SK-N-SH (cell line): ENCODE measurements at regions not wholly inside any gene's neighbourhood (a gene's known extent, or its start where the extent isn't known, plus 50 kb on each side); places are given as distances from the start of the nearest gene placed in this dataset.

ENCODE experiments used
- CTCF ChIA-PET: fragments of 300-600, 350-600 bp; formaldehyde crosslinking; extraction: SDS; loops from one replicate; lab custom pipeline; 2021; lab: Yijun Ruan, JAX
- POLR2A ChIA-PET: fragments of 350-600 bp; sonication (Branson Sonifier 250); formaldehyde crosslinking; extraction: SDS; loops from one replicate; lab custom pipeline; 2020; ENCODE audit warnings: antibody characterized with exemption, inconsistent platforms; lab: Yijun Ruan, JAX
- DNase-seq: peaks from one replicate; pipeline ENCODE4 v3.0.0; 2012
- H2AFZ ChIP-seq: fragments of 200-600 bp; sonication (generic); 2 replicates; pipeline ENCODE4 v1.8.1; 2016; ENCODE audit warnings: antibody characterized with exemption, mild to moderate bottlenecking, low read depth
- H3F3A ChIP-seq: fragments of 200-600 bp; sonication (generic); replicated peaks from 2 replicates; pipeline ENCODE3; 2016; ENCODE audit warnings: antibody characterized with exemption, mild to moderate bottlenecking; ENCODE audit not compliant: insufficient read depth
- H3K27ac ChIP-seq, 2 experiments: fragments of 200-500 bp in 1 of 2; fragments of 200-600 bp in 1 of 2; sonication (Bioruptor generic) in 1 of 2; sonication (generic), shearing (Covaris generic) in 1 of 2; 2 replicates each; pipeline versions ENCODE4 v1.5.1 to v1.6.1; 2014 to 2016; ENCODE audit warnings: low read depth in 2 of 2, inconsistent platforms in 1 of 2, low read length in 1 of 2, mild to moderate bottlenecking in 1 of 2, mixed read lengths in 1 of 2
- H3K27me3 ChIP-seq: fragments of 200-600 bp; sonication (generic), shearing (Covaris generic); 2 replicates; pipeline ENCODE4 v1.6.1; 2016; ENCODE audit warnings: mixed run types; ENCODE audit not compliant: insufficient read depth
- H3K36me3 ChIP-seq, 2 experiments: fragments of 200-500 bp in 1 of 2; fragments of 200-600 bp in 1 of 2; sonication (Bioruptor generic) in 1 of 2; sonication (generic) in 1 of 2; replicated peaks in 1 of 2; 2 replicates each; pipeline versions ENCODE3 to v1.5.1; 2014 to 2016; ENCODE audit warnings: low read length in 1 of 2, mild to moderate bottlenecking in 1 of 2; ENCODE audit not compliant: insufficient read depth in 2 of 2, control insufficient read depth in 1 of 2
- H3K4me1 ChIP-seq, 2 experiments: fragments of 200-500 bp in 1 of 2; fragments of 200-600 bp in 1 of 2; sonication (Bioruptor generic) in 1 of 2; sonication (generic), shearing (Covaris generic) in 1 of 2; 2 replicates each; pipeline versions ENCODE4 v1.5.1 to v1.6.1; 2014 to 2016; ENCODE audit warnings: low read depth in 1 of 2, low read length in 1 of 2, mixed run types in 1 of 2; ENCODE audit not compliant: insufficient read depth in 2 of 2, control insufficient read depth in 1 of 2
- H3K4me2 ChIP-seq: fragments of 200-600 bp; sonication (generic), shearing (Covaris generic); 2 replicates; pipeline ENCODE4 v1.6.1; 2017; ENCODE audit warnings: mixed run types
- H3K4me3 ChIP-seq, 2 experiments: fragments of 200-500 bp in 1 of 2; fragments of 200-600 bp in 1 of 2; sonication (Bioruptor generic) in 1 of 2; sonication (generic), shearing (Covaris generic) in 1 of 2; 2 replicates each; pipeline versions ENCODE4 v1.5.1 to v1.8.1; 2014 to 2016; ENCODE audit warnings: low read depth in 2 of 2, inconsistent platforms in 1 of 2, low read length in 1 of 2, mild to moderate bottlenecking in 1 of 2, mixed read lengths in 1 of 2, moderate library complexity in 1 of 2
- H3K79me2 ChIP-seq: fragments of 200-600 bp; sonication (generic); 2 replicates; pipeline ENCODE4 v1.8.1; 2017; ENCODE audit warnings: mild to moderate bottlenecking; ENCODE audit not compliant: insufficient read depth
- H3K9ac ChIP-seq: fragments of 200-600 bp; sonication (generic); 2 replicates; pipeline ENCODE4 v1.6.1; 2017; ENCODE audit warnings: mixed run types
- H3K9me2 ChIP-seq: fragments of 200-600 bp; sonication (generic); 2 replicates; pipeline ENCODE4 v1.6.1; 2017; ENCODE audit warnings: mixed run types
- H3K9me3 ChIP-seq: fragments of 200-600 bp; sonication (generic); 2 replicates; pipeline ENCODE4 v1.6.1; 2017; ENCODE audit warnings: mixed run types, mild to moderate bottlenecking, moderate library complexity
- H4K20me1 ChIP-seq: fragments of 200-600 bp; sonication (generic); 2 replicates; pipeline ENCODE4 v1.6.1; 2017; ENCODE audit warnings: mild to moderate bottlenecking, mixed run types; ENCODE audit not compliant: insufficient read depth
- CHD2 ChIP-seq: fragments of 150-350 bp; IDR thresholded peaks from 2 replicates; pipeline ENCODE4 v1.6.1; 2018; ENCODE audit warnings: low read length; ENCODE audit not compliant: partially characterized antibody
- ELF1 ChIP-seq: IDR thresholded peaks from 2 replicates; pipeline ENCODE4 v1.4.0; 2012
- FOSL2 ChIP-seq: IDR thresholded peaks from 2 replicates; pipeline ENCODE4 v1.4.0; 2012; ENCODE audit warnings: low read depth, mild to moderate bottlenecking, moderate library complexity, borderline replicate concordance
- FOXJ3 ChIP-seq: sonication (generic); formaldehyde crosslinking; IDR thresholded peaks from 2 replicates; pipeline ENCODE4 v1.5.1; 2020; ENCODE audit warnings: mild to moderate bottlenecking, missing genetic modification reagents
- GABPA ChIP-seq: IDR thresholded peaks from 2 replicates; pipeline ENCODE4 v1.4.0; 2012; ENCODE audit warnings: low read depth, mild to moderate bottlenecking
- NRF1 ChIP-seq: IDR thresholded peaks from 2 replicates; pipeline ENCODE4 v1.6.1; 2012; ENCODE audit warnings: low read depth, mild to moderate bottlenecking, low read length
- POLR2AphosphoS5 ChIP-seq: IDR thresholded peaks from 2 replicates; pipeline ENCODE4 v1.6.1; 2012; ENCODE audit warnings: low read depth, low read length
- RFX5 ChIP-seq: IDR thresholded peaks from 2 replicates; pipeline ENCODE4 v1.6.1; 2012; ENCODE audit warnings: mild to moderate bottlenecking, improper control_type of control experiment, low read length
- SIN3A ChIP-seq: IDR thresholded peaks from 2 replicates; pipeline ENCODE4 v1.6.1; 2012; ENCODE audit warnings: low read depth, mild to moderate bottlenecking, low read length, moderate library complexity, borderline replicate concordance
- SMC3 ChIP-seq: IDR thresholded peaks from 2 replicates; pipeline ENCODE4 v1.6.1; 2012; ENCODE audit warnings: low read depth, low read length, improper control_type of control experiment
- TCF12 ChIP-seq: IDR thresholded peaks from 2 replicates; pipeline ENCODE4 v1.4.0; 2012
- YY1 ChIP-seq: IDR thresholded peaks from 2 replicates; pipeline ENCODE4 v1.4.0; 2012; ENCODE audit warnings: low read depth, mild to moderate bottlenecking
- WGBS: methylation state at CpG from one replicate; pipeline ENCODE4 v1.1.6; 2017; ENCODE audit warnings: low lambda C conversion rate; 5-methylcytosine and 5-hydroxymethylcytosine counted together
- TF ChIP-seq, protein P1 (sequence below): fragments of 150-350 bp; IDR thresholded peaks from 2 replicates; pipeline ENCODE4 v1.6.1; 2017; ENCODE audit warnings: antibody characterized with exemption, low read length, low read depth, borderline replicate concordance
- TF ChIP-seq, protein P2 (sequence below): IDR thresholded peaks from 2 replicates; pipeline ENCODE4 v1.6.1; 2012; ENCODE audit warnings: mild to moderate bottlenecking, low read depth, low read length, moderate library complexity
- TF ChIP-seq, protein P3 (sequence below): fragments of 150-350 bp; IDR thresholded peaks from 2 replicates; pipeline ENCODE4 v1.6.1; 2016; ENCODE audit warnings: mild to moderate bottlenecking, low read depth, low read length
- TF ChIP-seq, protein P4 (sequence below): IDR thresholded peaks from 2 replicates; pipeline ENCODE4 v1.4.0; 2012; ENCODE audit warnings: low read depth, borderline replicate concordance
- TF ChIP-seq, protein P5 (sequence below): fragments of 200-600 bp; sonication (generic); IDR thresholded peaks from 2 replicates; pipeline ENCODE4 v1.6.1; 2017; ENCODE audit warnings: antibody characterized with exemption, mild to moderate bottlenecking, moderate library complexity
- TF ChIP-seq, protein P6 (sequence below): IDR thresholded peaks from 2 replicates; pipeline ENCODE4; 2012

DNA sequence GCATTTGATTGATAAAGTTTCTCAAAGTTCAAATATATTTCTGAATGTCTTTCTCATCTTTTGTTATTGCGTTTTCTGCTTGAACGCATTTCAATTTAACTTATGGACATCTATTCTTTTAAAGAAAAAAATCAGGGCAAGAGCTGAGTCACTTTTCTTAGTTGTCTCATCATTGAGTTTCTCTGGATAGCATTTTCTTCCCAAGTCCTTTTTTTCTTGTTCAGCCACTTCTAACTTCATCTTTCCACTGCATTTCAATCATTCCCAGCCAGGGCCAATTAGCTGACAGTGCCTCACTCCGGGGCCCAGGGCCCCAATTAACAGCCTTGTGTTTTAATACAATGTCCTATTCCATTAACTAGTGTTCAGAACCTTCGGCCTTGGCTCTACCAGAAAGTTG is 216.3 kb downstream of the B3GLCT start:
- Histone ChIP-seq H3K79me2 (no peaks in the 10 kb centered on the region), H2AFZ (no peak overlapping the region), H3K4me1 (no peaks in the 10 kb centered on the region), H3K4me3 (no peak overlapping the region), H4K20me1 (no peaks in the 10 kb centered on the region), H3K9me2 (no peaks in the 10 kb centered on the region), H3K9me3 (no peaks in the 10 kb centered on the region), H3K4me2 (no peak overlapping the region), H3K36me3 (no peaks in the 10 kb centered on the region), H3K9ac (no peak overlapping the region), H3K27ac (no peak overlapping the region), H3F3A (no peaks in the 10 kb centered on the region), H3K27me3 (peaks cover 2% of the 10 kb centered on the region; the same call in 1 of the 2 replicates)
- ChIA-PET CTCF (interaction anchor here (1.4 to 8.8 kb wide), 3 partner anchors 8 to 215 kb away, joined by 3 to 53 read pairs (median 18); no protein-coding TSS in a partner anchor), POLR2A (no interaction called here)
- TF ChIP-seq TCF12 = no peak
- TF ChIP-seq, protein P1, sequence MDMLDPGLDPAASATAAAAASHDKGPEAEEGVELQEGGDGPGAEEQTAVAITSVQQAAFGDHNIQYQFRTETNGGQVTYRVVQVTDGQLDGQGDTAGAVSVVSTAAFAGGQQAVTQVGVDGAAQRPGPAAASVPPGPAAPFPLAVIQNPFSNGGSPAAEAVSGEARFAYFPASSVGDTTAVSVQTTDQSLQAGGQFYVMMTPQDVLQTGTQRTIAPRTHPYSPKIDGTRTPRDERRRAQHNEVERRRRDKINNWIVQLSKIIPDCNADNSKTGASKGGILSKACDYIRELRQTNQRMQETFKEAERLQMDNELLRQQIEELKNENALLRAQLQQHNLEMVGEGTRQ = no peak
- TF ChIP-seq FOSL2 = no peak
- no peak for TF ChIP-seq NRF1
- no peak for TF ChIP-seq POLR2AphosphoS5
- WGBS = 46% methylated on average over 4 of the region's 4 CpGs
- no peak for DNase-seq

DNA sequence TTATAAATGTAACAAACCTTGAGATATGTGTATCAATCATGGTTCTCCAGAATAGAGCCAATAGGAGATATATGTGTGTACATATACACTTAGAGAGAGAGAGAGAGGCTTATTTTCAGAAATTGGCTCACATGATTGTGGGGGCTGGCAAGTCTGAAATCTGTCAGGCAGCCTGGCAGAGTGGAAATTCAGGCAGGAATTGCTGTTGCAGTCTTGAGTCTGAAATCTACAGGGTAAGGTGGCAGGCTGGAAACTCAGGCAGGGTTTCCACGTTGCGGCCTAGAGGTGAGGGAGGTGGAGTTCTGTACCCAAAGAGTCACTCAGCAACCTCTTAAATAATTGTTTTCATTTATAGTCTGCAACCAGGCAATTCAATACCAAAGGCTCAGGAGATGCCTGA is 218.4 kb downstream of the B3GLCT start:
- DNase-seq = no peak
- Histone ChIP-seq H4K20me1 (no peaks in the 10 kb centered on the region), H3K9me3 (no peaks in the 10 kb centered on the region), H2AFZ (no peak overlapping the region), H3K9ac (no peak overlapping the region), H3K9me2 (no peaks in the 10 kb centered on the region), H3K79me2 (no peaks in the 10 kb centered on the region), H3K4me3 (no peak overlapping the region), H3K27ac (no peak overlapping the region), H3K36me3 (no peaks in the 10 kb centered on the region), H3K4me2 (no peak overlapping the region), H3K4me1 (no peaks in the 10 kb centered on the region), H3F3A (no peaks in the 10 kb centered on the region), H3K27me3 (no peaks in the 10 kb centered on the region; the same call in 1 of the 2 replicates)
- 79% methylated on average over 2 of the region's 2 CpGs for WGBS
- POLR2A ChIA-PET = no interaction called here
- CTCF ChIA-PET = no interaction called here
- TF ChIP-seq SIN3A (no peak), FOXJ3 (no peak), CHD2 (no peak), GABPA (no peak), ELF1 (no peak), YY1 (no peak), RFX5 (no peak), NRF1 (no peak), SMC3 (no peak)
- TF ChIP-seq, protein P2, sequence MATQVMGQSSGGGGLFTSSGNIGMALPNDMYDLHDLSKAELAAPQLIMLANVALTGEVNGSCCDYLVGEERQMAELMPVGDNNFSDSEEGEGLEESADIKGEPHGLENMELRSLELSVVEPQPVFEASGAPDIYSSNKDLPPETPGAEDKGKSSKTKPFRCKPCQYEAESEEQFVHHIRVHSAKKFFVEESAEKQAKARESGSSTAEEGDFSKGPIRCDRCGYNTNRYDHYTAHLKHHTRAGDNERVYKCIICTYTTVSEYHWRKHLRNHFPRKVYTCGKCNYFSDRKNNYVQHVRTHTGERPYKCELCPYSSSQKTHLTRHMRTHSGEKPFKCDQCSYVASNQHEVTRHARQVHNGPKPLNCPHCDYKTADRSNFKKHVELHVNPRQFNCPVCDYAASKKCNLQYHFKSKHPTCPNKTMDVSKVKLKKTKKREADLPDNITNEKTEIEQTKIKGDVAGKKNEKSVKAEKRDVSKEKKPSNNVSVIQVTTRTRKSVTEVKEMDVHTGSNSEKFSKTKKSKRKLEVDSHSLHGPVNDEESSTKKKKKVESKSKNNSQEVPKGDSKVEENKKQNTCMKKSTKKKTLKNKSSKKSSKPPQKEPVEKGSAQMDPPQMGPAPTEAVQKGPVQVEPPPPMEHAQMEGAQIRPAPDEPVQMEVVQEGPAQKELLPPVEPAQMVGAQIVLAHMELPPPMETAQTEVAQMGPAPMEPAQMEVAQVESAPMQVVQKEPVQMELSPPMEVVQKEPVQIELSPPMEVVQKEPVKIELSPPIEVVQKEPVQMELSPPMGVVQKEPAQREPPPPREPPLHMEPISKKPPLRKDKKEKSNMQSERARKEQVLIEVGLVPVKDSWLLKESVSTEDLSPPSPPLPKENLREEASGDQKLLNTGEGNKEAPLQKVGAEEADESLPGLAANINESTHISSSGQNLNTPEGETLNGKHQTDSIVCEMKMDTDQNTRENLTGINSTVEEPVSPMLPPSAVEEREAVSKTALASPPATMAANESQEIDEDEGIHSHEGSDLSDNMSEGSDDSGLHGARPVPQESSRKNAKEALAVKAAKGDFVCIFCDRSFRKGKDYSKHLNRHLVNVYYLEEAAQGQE = no peak
- TF ChIP-seq, protein P3, sequence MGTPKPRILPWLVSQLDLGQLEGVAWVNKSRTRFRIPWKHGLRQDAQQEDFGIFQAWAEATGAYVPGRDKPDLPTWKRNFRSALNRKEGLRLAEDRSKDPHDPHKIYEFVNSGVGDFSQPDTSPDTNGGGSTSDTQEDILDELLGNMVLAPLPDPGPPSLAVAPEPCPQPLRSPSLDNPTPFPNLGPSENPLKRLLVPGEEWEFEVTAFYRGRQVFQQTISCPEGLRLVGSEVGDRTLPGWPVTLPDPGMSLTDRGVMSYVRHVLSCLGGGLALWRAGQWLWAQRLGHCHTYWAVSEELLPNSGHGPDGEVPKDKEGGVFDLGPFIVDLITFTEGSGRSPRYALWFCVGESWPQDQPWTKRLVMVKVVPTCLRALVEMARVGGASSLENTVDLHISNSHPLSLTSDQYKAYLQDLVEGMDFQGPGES = no peak
- TF ChIP-seq, protein P4, sequence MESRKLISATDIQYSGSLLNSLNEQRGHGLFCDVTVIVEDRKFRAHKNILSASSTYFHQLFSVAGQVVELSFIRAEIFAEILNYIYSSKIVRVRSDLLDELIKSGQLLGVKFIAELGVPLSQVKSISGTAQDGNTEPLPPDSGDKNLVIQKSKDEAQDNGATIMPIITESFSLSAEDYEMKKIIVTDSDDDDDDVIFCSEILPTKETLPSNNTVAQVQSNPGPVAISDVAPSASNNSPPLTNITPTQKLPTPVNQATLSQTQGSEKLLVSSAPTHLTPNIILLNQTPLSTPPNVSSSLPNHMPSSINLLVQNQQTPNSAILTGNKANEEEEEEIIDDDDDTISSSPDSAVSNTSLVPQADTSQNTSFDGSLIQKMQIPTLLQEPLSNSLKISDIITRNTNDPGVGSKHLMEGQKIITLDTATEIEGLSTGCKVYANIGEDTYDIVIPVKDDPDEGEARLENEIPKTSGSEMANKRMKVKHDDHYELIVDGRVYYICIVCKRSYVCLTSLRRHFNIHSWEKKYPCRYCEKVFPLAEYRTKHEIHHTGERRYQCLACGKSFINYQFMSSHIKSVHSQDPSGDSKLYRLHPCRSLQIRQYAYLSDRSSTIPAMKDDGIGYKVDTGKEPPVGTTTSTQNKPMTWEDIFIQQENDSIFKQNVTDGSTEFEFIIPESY = no peak
- TF ChIP-seq, protein P5, sequence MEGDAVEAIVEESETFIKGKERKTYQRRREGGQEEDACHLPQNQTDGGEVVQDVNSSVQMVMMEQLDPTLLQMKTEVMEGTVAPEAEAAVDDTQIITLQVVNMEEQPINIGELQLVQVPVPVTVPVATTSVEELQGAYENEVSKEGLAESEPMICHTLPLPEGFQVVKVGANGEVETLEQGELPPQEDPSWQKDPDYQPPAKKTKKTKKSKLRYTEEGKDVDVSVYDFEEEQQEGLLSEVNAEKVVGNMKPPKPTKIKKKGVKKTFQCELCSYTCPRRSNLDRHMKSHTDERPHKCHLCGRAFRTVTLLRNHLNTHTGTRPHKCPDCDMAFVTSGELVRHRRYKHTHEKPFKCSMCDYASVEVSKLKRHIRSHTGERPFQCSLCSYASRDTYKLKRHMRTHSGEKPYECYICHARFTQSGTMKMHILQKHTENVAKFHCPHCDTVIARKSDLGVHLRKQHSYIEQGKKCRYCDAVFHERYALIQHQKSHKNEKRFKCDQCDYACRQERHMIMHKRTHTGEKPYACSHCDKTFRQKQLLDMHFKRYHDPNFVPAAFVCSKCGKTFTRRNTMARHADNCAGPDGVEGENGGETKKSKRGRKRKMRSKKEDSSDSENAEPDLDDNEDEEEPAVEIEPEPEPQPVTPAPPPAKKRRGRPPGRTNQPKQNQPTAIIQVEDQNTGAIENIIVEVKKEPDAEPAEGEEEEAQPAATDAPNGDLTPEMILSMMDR = no peak
- TF ChIP-seq, protein P6, sequence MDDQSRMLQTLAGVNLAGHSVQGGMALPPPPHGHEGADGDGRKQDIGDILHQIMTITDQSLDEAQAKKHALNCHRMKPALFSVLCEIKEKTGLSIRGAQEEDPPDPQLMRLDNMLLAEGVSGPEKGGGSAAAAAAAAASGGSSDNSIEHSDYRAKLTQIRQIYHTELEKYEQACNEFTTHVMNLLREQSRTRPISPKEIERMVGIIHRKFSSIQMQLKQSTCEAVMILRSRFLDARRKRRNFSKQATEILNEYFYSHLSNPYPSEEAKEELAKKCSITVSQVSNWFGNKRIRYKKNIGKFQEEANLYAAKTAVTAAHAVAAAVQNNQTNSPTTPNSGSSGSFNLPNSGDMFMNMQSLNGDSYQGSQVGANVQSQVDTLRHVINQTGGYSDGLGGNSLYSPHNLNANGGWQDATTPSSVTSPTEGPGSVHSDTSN = no peak
